RWPE1 (cell line): ENCODE measurements at regions not wholly inside any gene's neighbourhood (a gene's known extent, or its start where the extent isn't known, plus 50 kb on each side); places are given as distances from the start of the nearest gene placed in this dataset.

Source experiments
- CTCF ChIA-PET: fragments of 350-600 bp; sonication (Branson Sonifier 250); formaldehyde crosslinking; extraction: SDS; loops from one replicate; lab custom pipeline; 2021; lab: Yijun Ruan, JAX
- POLR2A ChIA-PET: fragments of 400-600 bp; formaldehyde crosslinking; extraction: SDS; loops from one replicate; lab custom pipeline; 2020; ENCODE audit warnings: antibody characterized with exemption; ENCODE audit not compliant: low non-redundant PET; lab: Yijun Ruan, JAX
- DNase-seq: peaks from one replicate; pipeline ENCODE4 v3.0.0; 2012; ENCODE audit warnings: low spot score
- H3K27ac ChIP-seq: fragments of 450-650 bp; 2 replicates; pipeline ENCODE4 v1.5.1; 2017
- TF ChIP-seq, protein P1 (sequence below): fragments of 450-650 bp; conservative IDR thresholded peaks from 2 replicates; pipeline ENCODE4 v1.5.1; 2017; ENCODE audit warnings: low read depth, mild to moderate bottlenecking

DNA sequence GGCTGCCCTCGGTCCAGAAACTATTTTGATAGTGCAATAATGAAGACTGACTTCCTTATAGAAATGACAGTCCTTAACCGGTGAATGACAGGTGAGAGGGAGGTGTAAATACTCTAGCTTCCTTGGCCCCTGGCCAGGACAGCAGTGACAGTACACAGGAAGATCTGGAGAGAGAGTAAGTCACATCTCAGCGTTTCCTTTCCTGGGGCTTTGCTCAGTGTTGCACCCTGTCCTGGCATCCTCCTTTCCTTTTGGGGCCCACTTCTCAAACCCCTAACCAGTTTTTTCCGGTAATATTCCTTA is 336.9 kb downstream of the CD83 start:
- TF ChIP-seq, protein P1, sequence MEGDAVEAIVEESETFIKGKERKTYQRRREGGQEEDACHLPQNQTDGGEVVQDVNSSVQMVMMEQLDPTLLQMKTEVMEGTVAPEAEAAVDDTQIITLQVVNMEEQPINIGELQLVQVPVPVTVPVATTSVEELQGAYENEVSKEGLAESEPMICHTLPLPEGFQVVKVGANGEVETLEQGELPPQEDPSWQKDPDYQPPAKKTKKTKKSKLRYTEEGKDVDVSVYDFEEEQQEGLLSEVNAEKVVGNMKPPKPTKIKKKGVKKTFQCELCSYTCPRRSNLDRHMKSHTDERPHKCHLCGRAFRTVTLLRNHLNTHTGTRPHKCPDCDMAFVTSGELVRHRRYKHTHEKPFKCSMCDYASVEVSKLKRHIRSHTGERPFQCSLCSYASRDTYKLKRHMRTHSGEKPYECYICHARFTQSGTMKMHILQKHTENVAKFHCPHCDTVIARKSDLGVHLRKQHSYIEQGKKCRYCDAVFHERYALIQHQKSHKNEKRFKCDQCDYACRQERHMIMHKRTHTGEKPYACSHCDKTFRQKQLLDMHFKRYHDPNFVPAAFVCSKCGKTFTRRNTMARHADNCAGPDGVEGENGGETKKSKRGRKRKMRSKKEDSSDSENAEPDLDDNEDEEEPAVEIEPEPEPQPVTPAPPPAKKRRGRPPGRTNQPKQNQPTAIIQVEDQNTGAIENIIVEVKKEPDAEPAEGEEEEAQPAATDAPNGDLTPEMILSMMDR = no peak
- DNase-seq = no peak
- ChIA-PET CTCF (interaction anchor here (0.6 kb wide), 1 partner anchor 16 kb away, joined by 3 read pairs; no protein-coding TSS in a partner anchor), POLR2A (no interaction called here)
- no peak overlapping the region for H3K27ac ChIP-seq

DNA sequence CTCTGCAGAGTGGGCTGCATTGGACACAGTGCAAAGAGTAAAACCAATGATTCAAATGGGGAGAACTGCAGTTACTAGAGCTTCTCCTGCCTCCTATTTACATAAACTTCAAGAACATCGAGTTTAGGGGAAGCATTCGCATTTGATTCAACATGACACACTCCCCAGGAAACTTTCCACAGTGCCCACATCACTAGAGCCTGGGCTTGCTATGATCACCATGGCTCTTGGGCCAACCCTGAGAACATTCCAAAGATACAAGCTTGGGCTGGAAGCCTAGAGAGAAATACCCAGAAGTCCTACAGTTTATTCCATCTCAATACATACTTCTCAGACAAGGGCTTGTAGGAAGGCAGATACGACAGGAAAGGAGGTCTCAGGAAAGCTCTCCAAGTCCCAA is 337.9 kb downstream of the CD83 start:
- ChIA-PET CTCF (no interaction called here), POLR2A (no interaction called here)
- no peak overlapping the region for H3K27ac ChIP-seq
- DNase-seq = no peak
- TF ChIP-seq, protein P1 = no peak

DNA sequence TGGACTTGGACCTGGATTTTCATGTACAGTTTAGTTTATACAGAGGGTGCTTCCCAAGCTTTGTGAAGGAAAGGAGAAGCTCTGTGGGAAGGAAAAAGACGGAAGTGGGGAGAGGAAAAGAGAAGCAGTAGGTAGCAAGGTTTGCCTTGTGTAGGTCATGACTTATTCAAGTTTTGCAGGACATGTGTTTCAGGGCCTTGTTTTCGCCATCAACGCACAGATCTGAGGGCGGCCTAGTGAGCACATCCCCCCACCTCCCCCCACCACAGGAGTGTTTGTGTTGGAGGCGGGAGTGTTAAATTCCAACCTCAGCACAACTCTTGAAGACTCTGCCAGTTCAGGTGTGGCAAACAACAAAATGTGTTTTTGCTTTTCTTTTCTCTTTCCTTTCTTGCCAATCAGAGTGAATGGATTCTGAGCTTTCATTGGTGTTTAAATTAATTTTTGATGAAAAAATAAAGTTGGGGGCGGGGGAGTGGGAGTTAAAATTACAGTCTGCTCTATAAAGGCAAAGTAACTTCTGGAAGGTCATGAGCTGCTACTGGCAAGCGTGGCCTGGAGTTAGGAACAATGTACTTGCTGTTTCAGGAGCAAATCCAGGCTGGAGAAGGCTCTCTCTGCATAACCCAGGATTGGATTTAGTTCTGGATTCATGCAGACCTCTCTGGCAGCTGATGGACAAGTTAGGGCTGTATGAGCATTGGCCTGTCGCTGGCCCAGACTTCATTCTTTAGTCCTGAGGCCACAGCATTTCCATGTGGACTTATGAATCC is 338.5 kb downstream of the CD83 start:
- H3K27ac ChIP-seq = no peak overlapping the region
- no peak for DNase-seq
- ChIA-PET POLR2A (no interaction called here), CTCF (interaction anchor here (0.7 kb wide), 1 partner anchor 199 kb away, joined by 3 read pairs; no protein-coding TSS in a partner anchor)
- TF ChIP-seq, protein P1 = no peak

DNA sequence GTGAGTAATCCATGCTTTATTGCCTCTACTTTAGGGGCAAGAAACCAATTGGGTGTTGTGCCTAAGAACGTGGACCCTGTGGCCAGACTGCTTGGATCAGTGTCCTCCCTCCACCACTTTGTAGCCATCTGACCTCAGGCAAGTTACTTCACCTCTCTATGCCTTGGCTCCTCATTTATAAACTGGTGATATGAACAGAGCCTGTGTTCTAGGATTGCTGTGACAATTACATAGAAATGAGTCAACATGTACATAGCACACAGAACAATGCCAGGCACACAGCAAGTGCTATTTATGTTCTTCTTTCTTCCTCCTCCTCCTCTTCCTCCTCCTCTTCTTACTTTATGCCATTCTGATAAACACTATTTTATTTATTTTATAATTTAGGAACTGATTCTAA is 339.4 kb downstream of the CD83 start:
- ChIA-PET POLR2A (no interaction called here), CTCF (no interaction called here)
- TF ChIP-seq, protein P1 = no peak
- no peak overlapping the region for H3K27ac ChIP-seq
- DNase-seq = no peak

DNA sequence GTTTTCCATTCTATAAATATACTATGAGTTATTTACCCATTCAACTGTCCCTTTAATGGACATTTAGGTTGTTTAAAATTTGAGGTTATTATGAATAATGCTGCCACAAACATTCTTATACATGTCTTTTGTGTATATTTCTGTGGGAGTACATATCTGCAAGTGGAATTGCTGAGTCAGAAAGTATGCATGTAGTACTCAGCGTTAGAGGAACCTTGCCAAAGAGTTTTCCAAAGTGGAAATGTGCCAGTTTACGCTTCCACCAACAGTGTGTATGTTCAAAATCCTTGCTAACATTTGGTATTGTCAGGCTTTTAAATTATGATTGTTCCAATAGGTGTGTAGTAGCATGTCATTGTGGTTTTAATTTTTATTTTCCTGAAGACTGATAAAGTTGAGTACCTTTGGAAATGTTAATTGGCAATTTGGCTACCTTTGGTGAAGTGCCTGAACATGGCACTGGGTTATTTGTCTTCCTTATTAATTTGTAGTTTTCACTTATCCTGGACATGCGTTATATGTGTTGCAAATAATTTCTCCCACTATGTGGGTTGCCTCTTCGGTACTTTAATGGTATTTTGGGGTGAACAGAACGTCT is 341.2 kb downstream of the CD83 start:
- no peak overlapping the region for H3K27ac ChIP-seq
- TF ChIP-seq, protein P1 = no peak
- POLR2A ChIA-PET = no interaction called here
- CTCF ChIA-PET = no interaction called here
- DNase-seq = peak; percentile 58

DNA sequence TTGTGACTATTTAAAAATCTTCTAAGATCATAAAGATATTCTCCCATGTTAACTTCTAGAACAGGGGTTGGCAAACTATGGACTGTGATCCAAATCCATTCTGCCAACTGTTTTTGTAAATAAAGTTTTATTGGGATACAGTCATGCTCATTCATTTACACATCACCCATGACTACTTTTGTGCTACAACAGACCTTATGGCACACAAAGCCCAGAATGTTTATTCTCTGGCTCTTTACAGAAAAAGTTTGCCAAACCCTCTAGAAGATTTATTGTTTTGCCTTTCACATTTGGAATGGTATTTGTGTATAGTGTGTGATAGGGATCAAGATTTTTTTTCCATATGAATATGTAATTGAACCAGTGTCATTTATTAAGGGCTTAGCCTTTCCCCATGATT is 341.7 kb downstream of the CD83 start:
- ChIA-PET POLR2A (no interaction called here), CTCF (no interaction called here)
- no peak for DNase-seq
- TF ChIP-seq, protein P1 = no peak
- H3K27ac ChIP-seq = no peak overlapping the region
